ENCODE measurements at regions not wholly inside any gene's neighbourhood (a gene's known extent, or its start where the extent isn't known, plus 50 kb on each side); places are given as distances from the start of the nearest gene placed in this dataset.

GRCh38 chr13:29923554-29924481, 73.4 kb upstream of the UBL3 start:
- Histone ChIP-seq H3K9ac (peak overlapping the region; percentile 49), H3K9me3 (no peaks in the 10 kb centered on the region), H2AFZ (ENCODE audit: low read depth) (peak overlapping the region; percentile 38; the same call in 1 of the 2 replicates), H4K20me1 (ENCODE audit: insufficient read depth) (no peaks in the 10 kb centered on the region), H3K36me3 (replicated peaks in 1 of 2; ENCODE audit: control insufficient read depth in 1 of 2, insufficient read depth in 2 of 2, low read length in 1 of 2) (no peaks in the 10 kb centered on the region), H3F3A (replicated peaks; ENCODE audit: insufficient read depth) (peaks cover 31% of the 10 kb centered on the region), H3K27me3 (ENCODE audit: insufficient read depth) (no peaks in the 10 kb centered on the region), H3K9me2 (no peaks in the 10 kb centered on the region), H3K4me1 (ENCODE audit: control insufficient read depth in 1 of 2, insufficient read depth in 2 of 2, low read depth in 1 of 2, low read length in 1 of 2) (peaks cover 14 to 45% of the 10 kb centered on the region in 2 experiments; a peak in 3 of 4 replicates), H3K4me3 (ENCODE audit: low read depth in 2 of 2, low read length in 1 of 2) (peak overlapping the region in 1 of 2 experiments; percentile 35; a peak in 2 of 4 replicates), H3K27ac (ENCODE audit: low read depth in 2 of 2, low read length in 1 of 2) (peak overlapping the region; percentile 62 to 84), H3K4me2 (peak overlapping the region; percentile 61), H3K79me2 (ENCODE audit: insufficient read depth) (no peaks in the 10 kb centered on the region)
- WGBS (ENCODE audit: low lambda C conversion rate): 43% methylated on average over 12 of the region's 12 CpGs
- ChIA-PET POLR2A (no interaction called here), CTCF (interaction anchor here (0.7 to 3.3 kb wide), 12 partner anchors 11 to 190 kb away, joined by 3 to 11 read pairs (median 4); no protein-coding TSS in a partner anchor)
- DNase-seq: peak; percentile 38
- no peak for TF ChIP-seq POLR2AphosphoS5 (IDR thresholded peaks at IDR 0.05; ENCODE audit: low read depth, low read length)
- TF ChIP-seq USF1 (IDR thresholded peaks at IDR 0.05; ENCODE audit: borderline replicate concordance, low read depth): peak; percentile 85
- TF ChIP-seq RCOR1 (IDR thresholded peaks at IDR 0.05; ENCODE audit: low read length): no peak
- TF ChIP-seq REST (IDR thresholded peaks at IDR 0.05; ENCODE audit: low read depth, low read length): 0 out of 2 replicates have a peak, but pooled peaks have one; percentile 6
- TF ChIP-seq FOXJ3 (CRISPR knock-in tag; IDR thresholded peaks at IDR 0.05): no peak
- no peak for TF ChIP-seq GABPA (IDR thresholded peaks at IDR 0.05; ENCODE audit: low read depth)
- TF ChIP-seq TCF12 (IDR thresholded peaks at IDR 0.05): peak; percentile 51
- TF ChIP-seq JUND (IDR thresholded peaks at IDR 0.05): peak; percentile 67
- TF ChIP-seq MAX (IDR thresholded peaks at IDR 0.05; ENCODE audit: low read depth): peak; percentile 99
- no peak; the same call in 1 of the 2 replicates for TF ChIP-seq USF2 (IDR thresholded peaks at IDR 0.05; ENCODE audit: borderline replicate concordance, low read depth, low read length)
- no peak; the same call in 1 of the 2 replicates for TF ChIP-seq TEAD4 (IDR thresholded peaks at IDR 0.05; ENCODE audit: borderline replicate concordance, insufficient read depth)
- TF ChIP-seq FOXM1 (IDR thresholded peaks at IDR 0.05; ENCODE audit: low read depth): no peak
- TF ChIP-seq SMC3 (IDR thresholded peaks at IDR 0.05; ENCODE audit: low read depth, low read length): peak; percentile 35
- no peak for TF ChIP-seq MXI1 (IDR thresholded peaks at IDR 0.05; ENCODE audit: low read depth, low read length)
- no peak for TF ChIP-seq ELF1 (IDR thresholded peaks at IDR 0.05)
- TF ChIP-seq CTCF (IDR thresholded peaks at IDR 0.05): peak; percentile 99
- no peak for TF ChIP-seq IRF3 (IDR thresholded peaks at IDR 0.05; ENCODE audit: low read depth, low read length)
- peak; percentile 25 for TF ChIP-seq RAD21 (IDR thresholded peaks at IDR 0.05; ENCODE audit: low read length)
- TF ChIP-seq MEF2A (IDR thresholded peaks at IDR 0.05; ENCODE audit: borderline replicate concordance, low read depth): no peak
- TF ChIP-seq FOSL2 (IDR thresholded peaks at IDR 0.05; ENCODE audit: borderline replicate concordance, low read depth): peak; percentile 13; the same call in 1 of the 2 replicates
- no peak for TF ChIP-seq NRF1 (IDR thresholded peaks at IDR 0.05; ENCODE audit: low read depth, low read length)
- peak; percentile 47 for TF ChIP-seq NFIC (IDR thresholded peaks at IDR 0.05; ENCODE audit: borderline replicate concordance)
- peak in 1 of 2 experiments; percentile 28; a peak in 2 of 4 replicates for TF ChIP-seq EP300 (IDR thresholded peaks at IDR 0.05; ENCODE audit: borderline replicate concordance in 1 of 2, low read depth in 1 of 2, low read length in 1 of 2)
- TF ChIP-seq CHD2 (IDR thresholded peaks at IDR 0.05; ENCODE audit: low read length, partially characterized antibody): no peak
- TF ChIP-seq YY1 (IDR thresholded peaks at IDR 0.05; ENCODE audit: low read depth): no peak

Data from SK-N-SH (cell line).